Breast epithelium (tissue), 4 donors: ENCODE measurements at regions not wholly inside any gene's neighbourhood (a gene's known extent, or its start where the extent isn't known, plus 50 kb on each side); places are given as distances from the start of the nearest gene placed in this dataset.

Experiments
- DNase-seq, 2 donors: peaks; one replicate each; pipeline ENCODE4 v3.0.0-alpha.2; 2019; ENCODE audit warnings: low spot score in 2 of 2
- H3K27ac ChIP-seq, 2 donors: fragments of 200-600 bp; sonication (generic) in 1 of 2; one replicate each; pipeline ENCODE4 v1.5.1; 2016 to 2019; ENCODE audit warnings: mild to moderate bottlenecking in 1 of 2
- H3K27me3 ChIP-seq, 2 donors: fragments of 200-600 bp; sonication (generic) in 1 of 2; one replicate each; pipeline versions ENCODE4 v1.5.1 to v1.6.0; 2017 to 2019; ENCODE audit warnings: control low read depth in 1 of 2, mild to moderate bottlenecking in 1 of 2
- H3K36me3 ChIP-seq: fragments of 200-600 bp; one replicate; pipeline ENCODE4 v1.5.1; 2019
- H3K4me1 ChIP-seq, 2 donors: fragments of 200-600 bp; sonication (generic); one replicate each; pipeline ENCODE4 v1.5.1; 2016 to 2019; ENCODE audit warnings: control low read depth in 1 of 2
- H3K4me3 ChIP-seq, 3 donors: fragments of 200-600 bp; sonication (generic); 1 replicate in 2 of 3; 2 replicates in 1 of 3; pipeline ENCODE4 v1.5.1; 2016 to 2019; ENCODE audit warnings: mild to moderate bottlenecking in 3 of 3, moderate library complexity in 2 of 3
- H3K9me3 ChIP-seq, 2 donors: fragments of 200-600 bp; sonication (generic) in 1 of 2; one replicate each; pipeline ENCODE4 v1.5.1; 2016 to 2019; ENCODE audit warnings: control low read depth in 1 of 2
- POLR2A ChIP-seq: fragments of 450-650 bp; IDR thresholded peaks from one replicate; pipeline ENCODE4 v1.6.1; 2016; ENCODE audit warnings: antibody characterized with exemption, mild to moderate bottlenecking, moderate library complexity
- POLR2AphosphoS5 ChIP-seq, 3 donors: sonication (generic); formaldehyde crosslinking; IDR thresholded peaks; one replicate each; pipeline ENCODE4 v1.6.1; 2017; ENCODE audit warnings: antibody characterized with exemption in 3 of 3
- intact Hi-C: fragments of 100-400 bp; cut with DNase I; formaldehyde crosslinking; loops from one replicate; pipeline ENCODE4 v1.15.1; 2023; ENCODE audit warnings: low total_unique reads
- TF ChIP-seq, protein P1 (sequence below), 3 donors: fragments of 450-650 bp; IDR thresholded peaks; one replicate each; pipeline ENCODE4 v1.5.1; 2016 to 2017; ENCODE audit warnings: antibody characterized with exemption in 3 of 3, mild to moderate bottlenecking in 3 of 3, moderate library complexity in 3 of 3

DNA sequence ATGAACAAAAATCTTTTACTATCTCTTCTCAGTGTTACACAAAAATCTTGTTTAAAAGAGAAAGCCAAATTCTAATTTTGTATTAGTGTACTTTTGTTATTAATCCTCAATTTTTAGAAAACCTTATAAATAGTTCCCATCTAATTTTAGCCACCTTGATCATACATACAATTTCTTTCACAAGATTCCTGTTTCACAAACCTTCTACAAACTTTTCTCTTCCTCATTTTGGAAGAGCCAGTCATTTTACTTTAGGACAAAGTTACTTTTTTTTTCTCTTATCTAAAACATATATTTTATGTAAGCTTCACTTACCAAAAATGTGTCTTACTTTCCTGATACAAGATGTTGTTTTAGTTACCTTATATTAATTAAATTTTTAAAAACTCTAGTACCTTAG, 161.3 kb downstream of the YIPF5 start:
- H3K9me3 ChIP-seq, result no peaks in the 10 kb centered on the region
- no peak overlapping the region for H3K4me3 ChIP-seq
- H3K27me3 ChIP-seq, result no peaks in the 10 kb centered on the region
- DNase-seq, result no peak
- H3K4me1 ChIP-seq, result no peaks in the 10 kb centered on the region
- intact Hi-C loops, result no loop called here
- TF ChIP-seq POLR2AphosphoS5 (IDR thresholded peaks at IDR 0.05) (no peak), POLR2A (no peak)
- H3K36me3 ChIP-seq, result no peaks in the 10 kb centered on the region
- H3K27ac ChIP-seq, result no peak overlapping the region

- Histone ChIP-seq H3K27me3 (no peaks in the 10 kb centered on the region), H3K27ac (no peak overlapping the region), H3K36me3 (no peaks in the 10 kb centered on the region), H3K4me1 (no peaks in the 10 kb centered on the region), H3K9me3 (no peaks in the 10 kb centered on the region), H3K4me3 (no peak overlapping the region)
- intact Hi-C loops, result no loop called here
- no peak for TF ChIP-seq POLR2A
- no peak for DNase-seq
Observed at GRCh38 chr5:144011388-144011787, 159.1 kb downstream of the YIPF5 start.

DNA sequence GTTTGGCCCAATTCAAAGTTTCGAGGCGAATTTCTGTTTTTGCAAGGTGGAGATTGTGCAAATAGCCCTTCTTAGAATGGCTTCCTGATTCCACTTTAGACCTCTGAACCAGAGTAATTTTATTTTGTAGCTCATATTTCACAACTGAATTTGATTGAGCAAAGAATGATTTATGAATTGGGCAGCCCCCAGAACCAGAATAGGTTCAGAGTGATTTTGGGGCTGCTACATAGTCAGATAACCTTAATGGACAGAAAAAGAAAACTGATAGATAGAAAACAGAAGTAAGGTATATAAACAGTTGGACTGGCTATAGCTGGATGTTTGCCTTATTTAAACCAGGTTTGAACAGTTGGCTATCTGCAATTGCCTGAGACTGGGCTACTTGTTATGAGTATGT, 156.6 kb downstream of the YIPF5 start:
- H3K27me3 ChIP-seq, result no peaks in the 10 kb centered on the region
- no peak overlapping the region for H3K27ac ChIP-seq
- no peak overlapping the region for H3K4me3 ChIP-seq
- H3K36me3 ChIP-seq, result no peaks in the 10 kb centered on the region
- no peak for DNase-seq
- no peaks in the 10 kb centered on the region for H3K9me3 ChIP-seq
- TF ChIP-seq POLR2AphosphoS5 (IDR thresholded peaks at IDR 0.05) (no peak), POLR2A (no peak)
- TF ChIP-seq, protein P1, sequence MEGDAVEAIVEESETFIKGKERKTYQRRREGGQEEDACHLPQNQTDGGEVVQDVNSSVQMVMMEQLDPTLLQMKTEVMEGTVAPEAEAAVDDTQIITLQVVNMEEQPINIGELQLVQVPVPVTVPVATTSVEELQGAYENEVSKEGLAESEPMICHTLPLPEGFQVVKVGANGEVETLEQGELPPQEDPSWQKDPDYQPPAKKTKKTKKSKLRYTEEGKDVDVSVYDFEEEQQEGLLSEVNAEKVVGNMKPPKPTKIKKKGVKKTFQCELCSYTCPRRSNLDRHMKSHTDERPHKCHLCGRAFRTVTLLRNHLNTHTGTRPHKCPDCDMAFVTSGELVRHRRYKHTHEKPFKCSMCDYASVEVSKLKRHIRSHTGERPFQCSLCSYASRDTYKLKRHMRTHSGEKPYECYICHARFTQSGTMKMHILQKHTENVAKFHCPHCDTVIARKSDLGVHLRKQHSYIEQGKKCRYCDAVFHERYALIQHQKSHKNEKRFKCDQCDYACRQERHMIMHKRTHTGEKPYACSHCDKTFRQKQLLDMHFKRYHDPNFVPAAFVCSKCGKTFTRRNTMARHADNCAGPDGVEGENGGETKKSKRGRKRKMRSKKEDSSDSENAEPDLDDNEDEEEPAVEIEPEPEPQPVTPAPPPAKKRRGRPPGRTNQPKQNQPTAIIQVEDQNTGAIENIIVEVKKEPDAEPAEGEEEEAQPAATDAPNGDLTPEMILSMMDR (IDR thresholded peaks at IDR 0.05), result no peak
- no peaks in the 10 kb centered on the region for H3K4me1 ChIP-seq
- intact Hi-C loops, result no loop called here

- no peaks in the 10 kb centered on the region for H3K27me3 ChIP-seq
- no peaks in the 10 kb centered on the region for H3K4me1 ChIP-seq
- H3K36me3 ChIP-seq, result no peaks in the 10 kb centered on the region
- intact Hi-C loops, result no loop called here
- no peak overlapping the region for H3K27ac ChIP-seq
- TF ChIP-seq POLR2AphosphoS5 (IDR thresholded peaks at IDR 0.05) (no peak), POLR2A (no peak)
- TF ChIP-seq, protein P1 (IDR thresholded peaks at IDR 0.05), result no peak
- no peaks in the 10 kb centered on the region for H3K9me3 ChIP-seq
- no peak overlapping the region for H3K4me3 ChIP-seq
- DNase-seq, result no peak
Observed at GRCh38 chr5:144015961-144016360, 154.5 kb downstream of the YIPF5 start.

- Histone ChIP-seq H3K27ac (no peak overlapping the region), H3K4me3 (no peak overlapping the region), H3K4me1 (no peaks in the 10 kb centered on the region), H3K9me3 (no peaks in the 10 kb centered on the region), H3K27me3 (no peaks in the 10 kb centered on the region), H3K36me3 (no peaks in the 10 kb centered on the region)
- TF ChIP-seq, protein P1 (IDR thresholded peaks at IDR 0.05), result no peak
- TF ChIP-seq POLR2A, result no peak
- TF ChIP-seq POLR2AphosphoS5 (IDR thresholded peaks at IDR 0.05), result no peak
- no peak for DNase-seq
- intact Hi-C loops, result no loop called here
Observed at GRCh38 chr5:144017119-144017518, 153.3 kb downstream of the YIPF5 start.

GRCh38 chr5:144017631-144018030, 152.8 kb downstream of the YIPF5 start:
- intact Hi-C loops, result no loop called here
- TF ChIP-seq POLR2AphosphoS5 (IDR thresholded peaks at IDR 0.05), result no peak
- no peak for TF ChIP-seq POLR2A
- TF ChIP-seq, protein P1 (IDR thresholded peaks at IDR 0.05), result no peak

More at GRCh38 chr5:144017631-144018030, 152.8 kb downstream of the YIPF5 start:
- Histone ChIP-seq H3K27ac (no peak overlapping the region), H3K4me1 (no peaks in the 10 kb centered on the region), H3K27me3 (no peaks in the 10 kb centered on the region), H3K4me3 (no peak overlapping the region), H3K36me3 (no peaks in the 10 kb centered on the region), H3K9me3 (no peaks in the 10 kb centered on the region)
- no peak for DNase-seq
